GM12874 (cell line): ENCODE measurements at regions not wholly inside any gene's neighbourhood (a gene's known extent, or its start where the extent isn't known, plus 50 kb on each side); places are given as distances from the start of the nearest gene placed in this dataset.

Experiments
- TF ChIP-seq, protein P1 (sequence below): IDR thresholded peaks from 2 replicates; pipeline ENCODE4 v1.5.1; 2011; ENCODE audit warnings: low read depth, mild to moderate bottlenecking, control low read depth, low read length, moderate library complexity; ENCODE audit not compliant: insufficient read depth

DNA sequence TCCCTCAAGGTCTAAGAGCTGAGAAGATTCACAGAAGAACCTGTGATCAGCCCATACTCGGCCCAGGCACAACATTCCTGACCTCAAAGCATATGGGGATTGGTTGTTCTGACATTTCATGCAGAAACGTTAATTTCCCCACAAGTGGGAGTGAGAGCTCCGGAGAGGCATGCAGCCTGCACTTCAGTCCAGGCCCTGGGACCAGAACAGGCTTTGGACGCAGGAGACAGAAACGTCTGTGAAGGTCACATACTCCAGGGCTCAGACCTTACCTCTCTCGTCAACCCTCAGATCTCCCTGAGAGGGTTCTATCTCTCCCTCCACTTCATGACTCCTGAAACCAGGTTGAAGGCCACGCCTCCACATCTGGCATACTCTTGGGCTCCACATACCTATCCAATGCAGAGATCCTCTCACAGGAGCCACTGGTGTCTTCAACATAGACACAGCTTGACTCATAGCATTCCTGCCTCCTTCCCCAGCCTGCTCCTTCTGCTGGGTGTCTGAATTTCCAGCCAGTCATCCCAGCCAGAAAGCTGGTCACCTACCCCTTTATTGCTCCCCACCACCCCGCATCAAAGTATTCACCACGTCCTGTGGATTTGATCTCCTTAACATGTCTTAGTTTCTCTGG is 149.2 kb downstream of the OMA1 start:
- TF ChIP-seq, protein P1, sequence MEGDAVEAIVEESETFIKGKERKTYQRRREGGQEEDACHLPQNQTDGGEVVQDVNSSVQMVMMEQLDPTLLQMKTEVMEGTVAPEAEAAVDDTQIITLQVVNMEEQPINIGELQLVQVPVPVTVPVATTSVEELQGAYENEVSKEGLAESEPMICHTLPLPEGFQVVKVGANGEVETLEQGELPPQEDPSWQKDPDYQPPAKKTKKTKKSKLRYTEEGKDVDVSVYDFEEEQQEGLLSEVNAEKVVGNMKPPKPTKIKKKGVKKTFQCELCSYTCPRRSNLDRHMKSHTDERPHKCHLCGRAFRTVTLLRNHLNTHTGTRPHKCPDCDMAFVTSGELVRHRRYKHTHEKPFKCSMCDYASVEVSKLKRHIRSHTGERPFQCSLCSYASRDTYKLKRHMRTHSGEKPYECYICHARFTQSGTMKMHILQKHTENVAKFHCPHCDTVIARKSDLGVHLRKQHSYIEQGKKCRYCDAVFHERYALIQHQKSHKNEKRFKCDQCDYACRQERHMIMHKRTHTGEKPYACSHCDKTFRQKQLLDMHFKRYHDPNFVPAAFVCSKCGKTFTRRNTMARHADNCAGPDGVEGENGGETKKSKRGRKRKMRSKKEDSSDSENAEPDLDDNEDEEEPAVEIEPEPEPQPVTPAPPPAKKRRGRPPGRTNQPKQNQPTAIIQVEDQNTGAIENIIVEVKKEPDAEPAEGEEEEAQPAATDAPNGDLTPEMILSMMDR = no peak

DNA sequence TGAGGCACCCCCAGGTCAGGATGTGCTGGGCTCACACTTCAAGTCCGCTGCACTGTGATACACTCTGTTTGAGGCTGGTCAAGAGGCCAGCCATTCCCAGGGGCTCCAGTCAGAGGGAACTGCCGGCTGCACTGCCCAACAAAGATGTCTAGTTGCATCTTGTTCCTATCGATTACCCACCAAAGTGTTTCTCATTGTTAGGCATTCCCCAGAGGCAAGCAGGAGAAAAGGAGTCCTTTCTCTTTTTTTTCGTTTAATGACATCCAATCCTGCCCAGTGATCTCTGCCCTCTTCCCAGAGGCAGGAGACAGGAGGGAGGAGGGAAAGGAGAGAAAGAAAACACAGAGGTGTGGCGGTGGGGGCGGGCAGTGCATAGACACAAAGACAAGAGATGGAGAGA is 150.4 kb downstream of the OMA1 start:
- TF ChIP-seq, protein P1 = no peak

- TF ChIP-seq, protein P1 = no peak
These were observed 151.2 kb downstream of the OMA1 start for GRCh38 chr1:58395355-58395754.

DNA sequence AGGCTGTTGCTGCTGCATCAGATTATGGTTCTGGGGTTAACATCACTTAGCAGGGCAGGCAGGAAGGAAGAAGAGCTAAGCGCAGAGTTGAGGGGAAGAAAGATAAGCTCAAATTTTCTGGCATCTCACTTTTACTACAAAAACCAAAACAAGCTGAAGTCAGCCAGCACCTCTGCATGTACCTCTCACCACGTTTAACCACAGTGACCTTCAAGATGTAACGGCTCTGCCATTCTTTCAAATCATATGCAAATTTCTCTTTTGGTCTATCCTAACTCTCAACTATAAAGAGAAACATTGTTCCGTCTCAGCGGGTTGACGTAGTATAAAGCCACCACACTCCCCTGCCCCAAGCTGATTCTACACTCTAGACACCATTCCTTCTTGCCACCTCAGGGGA is 154.4 kb downstream of the OMA1 start:
- TF ChIP-seq, protein P1 = no peak

DNA sequence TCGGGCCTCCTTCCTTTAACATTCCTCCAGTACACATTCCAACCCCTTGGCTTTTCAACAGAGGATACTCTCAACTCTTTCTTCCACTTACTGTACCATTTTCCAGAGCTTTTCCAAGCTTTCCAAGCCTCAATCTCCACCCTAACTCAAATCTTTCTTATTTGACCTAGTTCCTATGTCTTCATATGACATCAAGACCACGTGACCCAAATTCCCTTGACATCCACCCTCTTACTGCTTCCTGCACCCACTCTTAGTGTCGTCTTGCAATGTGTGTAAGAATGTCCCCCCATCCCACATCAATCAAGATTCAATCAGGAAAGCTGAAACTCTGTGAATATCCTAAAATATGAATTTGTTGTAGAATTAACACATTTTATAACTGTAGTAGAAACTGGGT is 155.0 kb downstream of the OMA1 start:
- TF ChIP-seq, protein P1 = no peak

- TF ChIP-seq, protein P1 = no peak
These were observed 155.5 kb downstream of the OMA1 start for GRCh38 chr1:58391056-58391455.

DNA sequence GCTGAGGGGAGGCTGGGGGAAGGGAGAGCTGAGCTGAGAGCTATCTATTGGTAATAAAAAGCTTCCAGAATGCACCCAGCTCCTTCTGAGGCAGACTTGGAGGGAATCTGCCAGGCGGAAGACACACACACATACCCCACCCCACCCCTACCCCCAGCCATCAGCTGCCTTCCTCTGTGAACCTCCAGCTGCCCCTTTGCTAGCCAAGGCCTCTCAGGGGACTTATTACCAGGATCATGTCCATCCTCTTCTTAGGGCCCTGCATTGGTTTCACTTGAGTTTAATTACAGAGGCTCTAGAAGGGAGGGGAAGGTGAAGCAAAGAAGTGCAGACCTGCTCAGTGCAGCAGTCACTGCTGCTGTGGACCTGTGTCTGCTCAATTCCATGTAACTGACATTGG is 156.4 kb downstream of the OMA1 start:
- TF ChIP-seq, protein P1 = no peak

- TF ChIP-seq, protein P1 = no peak
These were observed 166.2 kb downstream of the OMA1 start for GRCh38 chr1:58380345-58380744.
